H1 (cell line): ENCODE measurements at regions not wholly inside any gene's neighbourhood (a gene's known extent, or its start where the extent isn't known, plus 50 kb on each side); places are given as distances from the start of the nearest gene placed in this dataset.

Experiments used
- ATF3 ChIP-seq: IDR thresholded peaks from 2 replicates; pipeline ENCODE4 v1.6.1; 2011; ENCODE audit warnings: low read depth, mild to moderate bottlenecking, low read length; ENCODE audit not compliant: insufficient read depth
- CHD7 ChIP-seq: fragments of 300-600 bp; sonication (generic); IDR thresholded peaks from 2 replicates; pipeline ENCODE4 v1.7.1; 2012; ENCODE audit warnings: low read length, moderate library complexity, mild to moderate bottlenecking, inconsistent platforms; ENCODE audit not compliant: insufficient replicate concordance
- HDAC6 ChIP-seq: IDR thresholded peaks from one replicate; pipeline ENCODE4 v1.7.1; 2012; ENCODE audit warnings: low read depth, mild to moderate bottlenecking, inconsistent platforms, low read length, moderate library complexity
- RAD21 ChIP-seq, 2 experiments: IDR thresholded peaks in 1 of 2; conservative IDR thresholded peaks in 1 of 2; 2 replicates each; pipeline ENCODE4 v1.6.1; 2011; ENCODE audit warnings: low read depth in 2 of 2, low read length in 2 of 2, improper control_type of control experiment in 1 of 2, inconsistent platforms in 1 of 2, mild to moderate bottlenecking in 1 of 2, moderate library complexity in 1 of 2
- SIRT6 ChIP-seq: IDR thresholded peaks from one replicate; pipeline ENCODE4 v1.7.1; 2012; ENCODE audit warnings: low read length, inconsistent platforms
- SIX5 ChIP-seq: IDR thresholded peaks from 2 replicates; pipeline ENCODE4 v1.6.1; 2011; ENCODE audit warnings: mild to moderate bottlenecking, low read depth, low read length

- TF ChIP-seq CHD7 = no peak
- TF ChIP-seq SIRT6 = no peak
- TF ChIP-seq ATF3 = no peak
- TF ChIP-seq HDAC6 = no peak
- no peak for TF ChIP-seq RAD21 (IDR thresholded peaks at IDR 0.05 in 1 of 2, conservative IDR thresholded peaks at IDR 0.05 in 1 of 2; ENCODE audit: low read depth in 2 of 2, low read length in 2 of 2)
- no peak for TF ChIP-seq SIX5
Measured at GRCh38 chr5:145324101-145324500, 511.0 kb downstream of the PRELID2 start (continued).
